Thyroid gland (tissue), 4 donors: ENCODE measurements at regions not wholly inside any gene's neighbourhood (a gene's known extent, or its start where the extent isn't known, plus 50 kb on each side); places are given as distances from the start of the nearest gene placed in this dataset.

Source experiments
- DNase-seq, 2 donors: peaks; one replicate each; pipeline ENCODE4 v3.0.0-alpha.2; 2019
- H3K27ac ChIP-seq, 3 donors: fragments of 200-600 bp; sonication (generic); 1 replicate in 2 of 3; 2 replicates in 1 of 3; pipeline ENCODE4 v1.5.1; 2016 to 2019; ENCODE audit warnings: mild to moderate bottlenecking in 1 of 3, moderate library complexity in 1 of 3
- H3K27me3 ChIP-seq: fragments of 200-600 bp; sonication (generic); one replicate; pipeline ENCODE4 v1.5.1; 2019
- H3K36me3 ChIP-seq, 2 donors: fragments of 200-600 bp; sonication (generic); one replicate each; pipeline ENCODE4 v1.5.1; 2016 to 2019
- H3K4me1 ChIP-seq, 2 donors: fragments of 200-600 bp; sonication (generic); one replicate each; pipeline ENCODE4 v1.5.1; 2017 to 2019
- H3K4me3 ChIP-seq, 3 donors: fragments of 200-600 bp; sonication (generic); replicated peaks in 1 of 3; 1 replicate in 2 of 3; 2 replicates in 1 of 3; pipeline ENCODE4 v1.5.1; 2016; ENCODE audit warnings: mild to moderate bottlenecking in 1 of 3
- H3K9me3 ChIP-seq: fragments of 200-600 bp; sonication (generic); one replicate; pipeline ENCODE4 v1.5.1; 2017
- POLR2A ChIP-seq, 2 donors: fragments of 450-650 bp; IDR thresholded peaks; one replicate each; pipeline ENCODE4 v1.6.1; 2017; ENCODE audit warnings: antibody characterized with exemption in 2 of 2, mild to moderate bottlenecking in 2 of 2, moderate library complexity in 1 of 2
- WGBS, 2 donors: methylation state at CpG; one replicate each; pipeline ENCODE4 v1.1.5; 2017; 5-methylcytosine and 5-hydroxymethylcytosine counted together
- intact Hi-C: fragments of 100-400 bp; cut with DNase I; formaldehyde crosslinking; loops from one replicate; pipeline ENCODE4 v1.15.1; 2023
- TF ChIP-seq, protein P1 (sequence below), 6 experiments: fragments of 200-600 bp in 3 of 6; fragments of 450-650 bp in 3 of 6; sonication (generic) in 3 of 6; IDR thresholded peaks; one replicate each; pipeline ENCODE4 v1.5.1; 2016 to 2019; ENCODE audit warnings: antibody characterized with exemption in 6 of 6, mild to moderate bottlenecking in 2 of 6, inconsistent platforms in 1 of 6, moderate library complexity in 1 of 6

DNA sequence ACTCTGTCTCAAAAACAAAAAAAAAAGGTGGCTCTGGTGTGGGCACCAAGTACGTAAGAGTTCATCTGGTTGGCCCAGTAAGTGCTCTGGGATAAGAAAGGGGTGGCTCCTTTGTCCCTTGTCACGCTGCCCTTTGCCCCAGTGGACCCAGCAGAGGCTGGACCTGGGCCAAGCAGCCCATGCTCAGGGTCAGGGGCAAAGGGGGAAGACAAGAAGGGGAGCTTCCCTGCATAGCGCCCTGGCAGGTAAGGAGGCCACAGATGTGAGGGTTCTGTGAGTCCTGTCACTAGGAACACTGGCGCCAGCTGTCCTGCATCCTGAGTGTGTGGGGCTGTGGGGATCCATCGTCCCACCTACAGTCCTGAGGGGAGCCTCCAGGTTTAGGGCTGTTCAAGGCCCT, 65.3 kb downstream of the GADD45G start:
- Histone ChIP-seq H3K27ac (peak overlapping the region; percentile 88 to 93 (median 92)), H3K36me3 (no peaks in the 10 kb centered on the region), H3K4me3 (no peak overlapping the region), H3K4me1 (peaks cover 60 to 62% of the 10 kb centered on the region in 2 donors), H3K9me3 (no peaks in the 10 kb centered on the region), H3K27me3 (no peaks in the 10 kb centered on the region)
- TF ChIP-seq, protein P1, sequence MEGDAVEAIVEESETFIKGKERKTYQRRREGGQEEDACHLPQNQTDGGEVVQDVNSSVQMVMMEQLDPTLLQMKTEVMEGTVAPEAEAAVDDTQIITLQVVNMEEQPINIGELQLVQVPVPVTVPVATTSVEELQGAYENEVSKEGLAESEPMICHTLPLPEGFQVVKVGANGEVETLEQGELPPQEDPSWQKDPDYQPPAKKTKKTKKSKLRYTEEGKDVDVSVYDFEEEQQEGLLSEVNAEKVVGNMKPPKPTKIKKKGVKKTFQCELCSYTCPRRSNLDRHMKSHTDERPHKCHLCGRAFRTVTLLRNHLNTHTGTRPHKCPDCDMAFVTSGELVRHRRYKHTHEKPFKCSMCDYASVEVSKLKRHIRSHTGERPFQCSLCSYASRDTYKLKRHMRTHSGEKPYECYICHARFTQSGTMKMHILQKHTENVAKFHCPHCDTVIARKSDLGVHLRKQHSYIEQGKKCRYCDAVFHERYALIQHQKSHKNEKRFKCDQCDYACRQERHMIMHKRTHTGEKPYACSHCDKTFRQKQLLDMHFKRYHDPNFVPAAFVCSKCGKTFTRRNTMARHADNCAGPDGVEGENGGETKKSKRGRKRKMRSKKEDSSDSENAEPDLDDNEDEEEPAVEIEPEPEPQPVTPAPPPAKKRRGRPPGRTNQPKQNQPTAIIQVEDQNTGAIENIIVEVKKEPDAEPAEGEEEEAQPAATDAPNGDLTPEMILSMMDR (IDR thresholded peaks at IDR 0.05): no peak
- TF ChIP-seq POLR2A (IDR thresholded peaks at IDR 0.05): no peak
- 84% methylated on average over 5 of the region's 5 CpGs for WGBS, 2 donors
- intact Hi-C loops: no loop called here
- DNase-seq: no peak

DNA sequence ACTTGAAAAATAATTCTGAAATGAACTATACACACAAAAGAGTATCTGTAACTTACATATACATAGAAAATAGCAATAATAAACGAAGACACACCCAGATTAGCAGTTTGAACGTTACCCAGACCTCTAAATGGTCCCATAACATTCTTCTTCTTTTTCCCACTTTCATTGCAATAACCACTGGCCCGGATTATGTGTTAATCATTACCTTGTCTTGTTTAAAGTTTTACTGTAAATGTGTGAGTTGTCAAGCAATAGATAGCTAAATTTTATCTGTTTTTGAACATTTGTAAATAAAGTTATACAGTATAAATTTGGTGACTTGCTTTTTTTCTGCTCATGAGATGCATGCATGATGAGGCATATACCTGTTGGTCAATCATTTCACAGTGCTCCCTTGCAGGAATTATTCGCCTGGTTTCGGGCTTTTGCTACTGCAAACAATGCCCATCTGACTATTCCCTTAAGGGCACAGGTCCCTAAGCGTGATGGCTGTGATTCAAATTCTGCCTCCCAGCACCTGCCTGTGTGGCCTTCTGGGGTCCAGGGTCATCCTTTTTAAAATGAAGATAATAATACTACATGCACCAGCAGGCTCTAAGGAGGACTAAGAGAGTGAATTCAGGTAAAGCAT, 66.1 kb downstream of the GADD45G start:
- H3K27me3 ChIP-seq: no peaks in the 10 kb centered on the region
- TF ChIP-seq, protein P1 (IDR thresholded peaks at IDR 0.05): no peak
- TF ChIP-seq POLR2A (IDR thresholded peaks at IDR 0.05): no peak
- H3K27ac ChIP-seq: peak overlapping the region in 2 of 3 donors; percentile 92 to 93
- H3K9me3 ChIP-seq: no peaks in the 10 kb centered on the region
- WGBS, 2 donors: 87 to 92% methylated on average over 6 of the region's 6 CpGs
- H3K4me3 ChIP-seq: no peak overlapping the region
- peaks cover 58 to 61% of the 10 kb centered on the region in 2 donors for H3K4me1 ChIP-seq
- DNase-seq: no peak
- H3K36me3 ChIP-seq: no peaks in the 10 kb centered on the region
- intact Hi-C loops: no loop called here

DNA sequence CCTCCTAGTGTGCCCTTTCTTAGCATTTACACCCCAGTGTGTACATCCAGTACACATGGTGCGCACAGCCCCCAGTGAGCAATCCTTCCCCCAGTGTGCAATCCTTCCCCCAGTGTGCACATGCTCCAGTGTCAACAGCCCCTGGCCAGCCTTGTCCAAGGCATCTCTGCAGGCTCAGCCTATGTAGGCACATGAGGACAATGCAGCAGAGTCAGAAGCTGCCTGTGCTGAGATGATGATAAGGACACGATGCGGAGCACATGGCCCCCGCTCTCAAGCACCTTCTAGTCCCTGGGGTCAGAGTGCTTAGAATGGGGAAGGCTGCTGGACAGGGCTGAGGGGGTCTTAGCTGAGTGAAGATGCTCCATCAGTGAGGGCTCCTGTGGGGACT, 69.8 kb downstream of the GADD45G start:
- WGBS, 2 donors: 83 to 84% methylated on average over 3 to 4 of the region's 4 CpGs
- DNase-seq: no peak
- intact Hi-C loops: no loop called here
- H3K27me3 ChIP-seq: no peaks in the 10 kb centered on the region
- H3K9me3 ChIP-seq: no peaks in the 10 kb centered on the region
- no peaks in the 10 kb centered on the region for H3K36me3 ChIP-seq
- TF ChIP-seq POLR2A (IDR thresholded peaks at IDR 0.05): no peak
- TF ChIP-seq, protein P1 (IDR thresholded peaks at IDR 0.05): no peak
- H3K4me3 ChIP-seq: no peak overlapping the region
- no peak overlapping the region for H3K27ac ChIP-seq
- H3K4me1 ChIP-seq: peaks cover 35 to 42% of the 10 kb centered on the region in 2 donors

DNA sequence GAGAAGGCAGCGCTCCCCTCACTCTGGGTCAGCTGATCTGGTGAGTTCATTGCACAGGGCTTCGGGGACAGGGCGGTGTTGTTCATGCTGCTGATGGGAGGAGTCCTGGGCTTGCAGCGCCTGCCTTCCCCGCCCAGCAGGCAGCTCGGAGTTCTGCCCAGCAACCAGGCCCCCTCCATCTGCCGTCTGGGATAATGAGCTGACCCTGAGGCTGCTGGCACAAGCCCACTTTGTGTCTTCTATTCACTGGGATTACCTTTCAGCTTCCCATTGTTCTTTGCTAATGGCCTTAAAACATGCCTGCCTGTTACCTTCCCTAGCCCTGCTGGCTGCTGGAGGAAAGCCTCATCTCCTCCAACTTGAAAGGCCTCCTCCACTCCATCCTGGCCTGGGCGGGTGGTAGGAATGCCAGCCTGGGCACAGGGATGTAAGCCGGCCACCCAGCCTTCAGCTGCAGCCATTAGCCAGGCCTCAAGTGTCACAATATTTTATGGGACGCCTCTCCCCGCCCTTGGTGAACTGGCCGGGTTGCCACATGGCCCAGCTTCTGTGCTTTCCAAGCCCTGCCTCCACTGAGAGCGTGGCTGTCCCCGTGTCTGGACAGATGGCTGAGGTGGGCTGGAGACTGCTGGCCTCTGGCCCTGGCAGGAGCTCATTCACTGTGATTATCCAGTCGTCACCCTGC, 70.4 kb downstream of the GADD45G start:
- Histone ChIP-seq H3K9me3 (no peaks in the 10 kb centered on the region), H3K4me3 (no peak overlapping the region), H3K4me1 (peaks cover 29 to 36% of the 10 kb centered on the region in 2 donors), H3K27me3 (no peaks in the 10 kb centered on the region), H3K27ac (no peak overlapping the region), H3K36me3 (no peaks in the 10 kb centered on the region)
- intact Hi-C loops: no loop called here
- DNase-seq: no peak
- TF ChIP-seq, protein P1 (IDR thresholded peaks at IDR 0.05): no peak
- TF ChIP-seq POLR2A (IDR thresholded peaks at IDR 0.05): no peak
- 81 to 86% methylated on average over 10 to 15 of the region's 15 CpGs for WGBS, 2 donors

DNA sequence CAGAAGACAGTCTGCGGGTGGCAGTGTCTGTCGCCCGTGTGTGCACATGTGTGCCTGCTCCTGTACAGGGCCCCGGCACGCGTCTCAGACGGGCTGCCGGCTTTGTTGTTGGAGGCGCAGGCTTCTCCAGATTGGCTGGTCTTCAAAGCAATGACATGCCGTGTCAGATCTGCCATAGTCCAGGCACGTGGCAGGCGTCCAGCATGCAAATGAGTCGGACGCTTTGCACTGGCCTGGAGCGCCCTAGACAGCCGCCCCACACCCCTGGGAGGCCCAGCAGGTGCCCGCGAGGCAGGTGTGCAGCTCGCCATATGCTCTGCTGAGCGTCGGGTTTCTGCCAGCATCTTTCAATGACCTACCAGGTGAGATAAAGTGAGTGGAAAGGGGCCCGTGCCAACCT, 71.5 kb downstream of the GADD45G start:
- H3K9me3 ChIP-seq: no peaks in the 10 kb centered on the region
- H3K36me3 ChIP-seq: no peaks in the 10 kb centered on the region
- no peak overlapping the region for H3K4me3 ChIP-seq
- intact Hi-C loops: no loop called here
- no peaks in the 10 kb centered on the region for H3K27me3 ChIP-seq
- H3K4me1 ChIP-seq: peaks cover 28 to 35% of the 10 kb centered on the region in 2 donors
- DNase-seq: peak; percentile 93 to 96
- peak overlapping the region; percentile 48 to 58 (median 50) for H3K27ac ChIP-seq
- TF ChIP-seq, protein P1 (IDR thresholded peaks at IDR 0.05): no peak
- TF ChIP-seq POLR2A (IDR thresholded peaks at IDR 0.05): peak in 1 of 2 donors; percentile 21
- 25 to 42% methylated on average over 14 to 16 of the region's 22 CpGs for WGBS, 2 donors
